Epithelial cell of prostate (primary cell): ENCODE measurements at regions not wholly inside any gene's neighbourhood (a gene's known extent, or its start where the extent isn't known, plus 50 kb on each side); places are given as distances from the start of the nearest gene placed in this dataset.

Experiments used
- DNase-seq: peaks from one replicate; pipeline ENCODE4 v3.0.0-alpha.2; 2011; ENCODE audit warnings: low read depth, low spot score
- H3K27ac ChIP-seq: fragments of 450-650 bp; 2 replicates; pipeline ENCODE4 v1.5.1; 2017; ENCODE audit warnings: mild to moderate bottlenecking

GRCh38 chr3:148233403-148233802 is 464.3 kb upstream of the AGTR1 start:
- H3K27ac ChIP-seq: no peak overlapping the region
- no peak for DNase-seq

GRCh38 chr3:148234536-148234935 is 463.2 kb upstream of the AGTR1 start:
- H3K27ac ChIP-seq: no peak overlapping the region
- no peak for DNase-seq

GRCh38 chr3:148235566-148235965 is 462.1 kb upstream of the AGTR1 start:
- DNase-seq: no peak
- H3K27ac ChIP-seq: no peak overlapping the region

GRCh38 chr3:148238421-148238821 is 459.3 kb upstream of the AGTR1 start:
- DNase-seq: no peak
- H3K27ac ChIP-seq: no peak overlapping the region

- no peak overlapping the region for H3K27ac ChIP-seq
- no peak for DNase-seq
Observed at GRCh38 chr3:148240351-148240750, 457.4 kb upstream of the AGTR1 start.

- no peak for DNase-seq
- no peak overlapping the region for H3K27ac ChIP-seq
Observed at GRCh38 chr3:148243609-148244008, 454.1 kb upstream of the AGTR1 start.

GRCh38 chr3:148246291-148246923 is 451.3 kb upstream of the AGTR1 start:
- DNase-seq: no peak
- no peak overlapping the region for H3K27ac ChIP-seq

GRCh38 chr3:148253713-148254112 is 444.0 kb upstream of the AGTR1 start:
- no peak for DNase-seq
- H3K27ac ChIP-seq: no peak overlapping the region

GRCh38 chr3:148254402-148254801 is 443.3 kb upstream of the AGTR1 start:
- H3K27ac ChIP-seq: no peak overlapping the region

GRCh38 chr3:148255981-148256969 is 441.4 kb upstream of the AGTR1 start:
- no peak overlapping the region for H3K27ac ChIP-seq
- DNase-seq: no peak

More at GRCh38 chr3:148254402-148254801, 443.3 kb upstream of the AGTR1 start:
- DNase-seq: no peak

GRCh38 chr3:148262980-148263379 is 434.7 kb upstream of the AGTR1 start:
- DNase-seq: no peak
- no peak overlapping the region for H3K27ac ChIP-seq

GRCh38 chr3:148265841-148266240 is 431.9 kb upstream of the AGTR1 start:
- H3K27ac ChIP-seq: no peak overlapping the region
- no peak for DNase-seq

- no peak for DNase-seq
- no peak overlapping the region for H3K27ac ChIP-seq
Observed at GRCh38 chr3:148266341-148266740, 431.4 kb upstream of the AGTR1 start.

GRCh38 chr3:148269816-148270215 is 427.9 kb upstream of the AGTR1 start:
- no peak overlapping the region for H3K27ac ChIP-seq
- DNase-seq: no peak

- DNase-seq: no peak
- no peak overlapping the region for H3K27ac ChIP-seq
Observed at GRCh38 chr3:148280623-148281242, 417.0 kb upstream of the AGTR1 start.

- H3K27ac ChIP-seq: no peak overlapping the region
- no peak for DNase-seq
Observed at GRCh38 chr3:148289159-148289558, 408.5 kb upstream of the AGTR1 start.

GRCh38 chr3:148297013-148297412 is 400.7 kb upstream of the AGTR1 start:
- no peak overlapping the region for H3K27ac ChIP-seq

GRCh38 chr3:148307443-148307843 is 390.3 kb upstream of the AGTR1 start:
- no peak overlapping the region for H3K27ac ChIP-seq
- DNase-seq: no peak

More at GRCh38 chr3:148297013-148297412, 400.7 kb upstream of the AGTR1 start:
- DNase-seq: no peak

GRCh38 chr3:148309390-148310035 is 388.2 kb upstream of the AGTR1 start:
- DNase-seq: no peak
- H3K27ac ChIP-seq: no peak overlapping the region

GRCh38 chr3:148315756-148316155 is 381.9 kb upstream of the AGTR1 start:
- no peak overlapping the region for H3K27ac ChIP-seq
- no peak for DNase-seq
